ENCODE measurements at regions not wholly inside any gene's neighbourhood (a gene's known extent, or its start where the extent isn't known, plus 50 kb on each side); places are given as distances from the start of the nearest gene placed in this dataset.
A peak's percentile ranks its signal among the peaks of the same experiment; 100 is the strongest.

- DNase-seq (ENCODE audit: low spot score), result no peak
These were observed 393.8 kb downstream of the PLK2 start for GRCh38 chr5:58066076-58066475.

DNA sequence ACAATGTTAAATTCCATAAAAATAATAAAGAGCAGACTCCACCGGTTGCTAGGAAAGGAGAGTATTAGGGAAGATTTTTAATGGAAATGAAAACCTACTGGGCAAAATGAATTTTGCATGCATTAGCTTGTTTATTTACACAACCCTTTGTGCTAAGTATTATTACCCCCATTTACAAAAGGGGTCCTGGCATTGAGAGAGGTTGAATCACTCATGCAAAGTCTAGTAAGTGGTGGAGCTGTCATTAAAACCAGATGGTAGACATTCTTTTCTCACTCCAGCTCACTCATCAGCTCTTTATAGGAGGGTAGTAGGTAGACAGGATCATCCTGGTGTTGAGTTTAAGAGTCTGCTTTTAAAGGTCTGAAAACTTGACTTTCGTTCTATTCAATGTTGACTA is 395.1 kb downstream of the PLK2 start:
- DNase-seq (ENCODE audit: low spot score), result no peak

DNA sequence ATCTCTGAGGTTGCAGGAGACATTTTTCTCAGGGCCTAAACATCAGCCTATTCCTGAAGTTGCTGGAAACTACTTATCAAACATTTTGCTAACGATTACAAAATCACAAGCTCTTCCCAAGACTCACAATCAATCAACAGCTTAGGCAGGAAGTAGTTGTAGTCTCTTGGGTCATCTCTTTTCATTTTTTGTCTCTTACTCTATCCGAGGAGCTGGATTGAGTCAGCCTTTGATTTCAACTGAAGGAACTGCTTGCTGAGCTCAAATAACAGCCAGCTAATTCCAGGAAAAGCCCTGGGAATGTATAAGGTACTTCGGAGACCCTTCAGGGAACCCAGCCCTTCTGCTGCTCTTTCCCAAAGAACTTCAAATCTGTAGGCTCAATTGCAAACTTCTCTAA is 398.9 kb downstream of the PLK2 start:
- no peak for DNase-seq (ENCODE audit: low spot score)

- DNase-seq (ENCODE audit: low spot score), result no peak
These were observed 402.6 kb downstream of the PLK2 start for GRCh38 chr5:58057324-58057723.

- no peak for DNase-seq (ENCODE audit: low spot score)
These were observed 403.3 kb downstream of the PLK2 start for GRCh38 chr5:58056546-58056945.

- DNase-seq (ENCODE audit: low spot score), result peak; percentile 0
These were observed 405.9 kb downstream of the PLK2 start for GRCh38 chr5:58054018-58054417.

GRCh38 chr5:58048954-58049353 is 410.9 kb downstream of the PLK2 start:
- DNase-seq (ENCODE audit: low spot score), result no peak

- no peak for DNase-seq (ENCODE audit: low spot score)
These were observed 411.5 kb downstream of the PLK2 start for GRCh38 chr5:58048185-58048925.

- DNase-seq (ENCODE audit: low spot score), result no peak
These were observed 413.5 kb downstream of the PLK2 start for GRCh38 chr5:58046371-58046770.

DNA sequence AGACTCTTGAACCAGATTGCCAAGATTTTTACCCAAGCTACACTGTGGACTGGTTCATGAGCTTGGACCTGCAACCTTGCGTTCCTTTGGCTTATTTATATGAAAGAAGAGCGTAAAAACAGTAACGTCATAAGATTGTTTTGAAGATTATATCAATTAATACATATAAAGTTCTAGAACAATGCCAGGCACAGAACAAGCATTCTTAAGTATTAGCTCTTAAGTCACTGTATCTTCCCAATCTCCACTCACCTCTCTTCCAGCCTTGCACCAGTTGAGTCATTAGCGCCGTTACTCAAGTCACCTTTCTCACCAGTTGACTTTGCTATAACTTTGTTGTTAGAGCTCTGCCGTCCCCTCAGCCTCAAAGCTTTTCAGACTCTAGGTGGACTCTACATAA is 415.7 kb downstream of the PLK2 start:
- peak; percentile 0 for DNase-seq (ENCODE audit: low spot score)

GRCh38 chr5:58043032-58043945 is 416.6 kb downstream of the PLK2 start:
- DNase-seq (ENCODE audit: low spot score), result peak; percentile 28

- DNase-seq (ENCODE audit: low spot score), result peak; percentile 0
These were observed 418.0 kb downstream of the PLK2 start for GRCh38 chr5:58041884-58042283.

- DNase-seq (ENCODE audit: low spot score), result peak; percentile 1
These were observed 419.0 kb downstream of the PLK2 start for GRCh38 chr5:58040846-58041245.

- peak; percentile 0 for DNase-seq (ENCODE audit: low spot score)
These were observed 419.8 kb downstream of the PLK2 start for GRCh38 chr5:58040044-58040443.

DNA sequence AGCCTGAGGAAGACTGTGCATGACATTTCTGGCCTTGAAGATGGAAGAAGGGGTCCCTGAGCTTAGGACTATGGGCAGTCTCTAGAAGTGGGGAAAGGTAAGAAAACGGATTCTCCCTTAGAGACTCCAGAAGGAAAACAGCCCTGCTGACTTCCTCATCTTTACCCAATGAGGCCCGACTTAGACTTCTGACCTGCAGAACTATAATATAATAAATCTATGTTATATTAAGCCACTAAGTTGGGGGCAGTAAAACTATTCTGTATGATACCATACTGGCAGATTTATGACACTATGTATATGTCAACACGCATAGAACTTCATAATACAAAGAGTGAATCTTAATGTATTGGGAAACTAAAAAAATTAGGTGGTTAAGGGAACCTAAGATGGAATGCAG is 422.0 kb downstream of the PLK2 start:
- no peak for DNase-seq (ENCODE audit: low spot score)

DNA sequence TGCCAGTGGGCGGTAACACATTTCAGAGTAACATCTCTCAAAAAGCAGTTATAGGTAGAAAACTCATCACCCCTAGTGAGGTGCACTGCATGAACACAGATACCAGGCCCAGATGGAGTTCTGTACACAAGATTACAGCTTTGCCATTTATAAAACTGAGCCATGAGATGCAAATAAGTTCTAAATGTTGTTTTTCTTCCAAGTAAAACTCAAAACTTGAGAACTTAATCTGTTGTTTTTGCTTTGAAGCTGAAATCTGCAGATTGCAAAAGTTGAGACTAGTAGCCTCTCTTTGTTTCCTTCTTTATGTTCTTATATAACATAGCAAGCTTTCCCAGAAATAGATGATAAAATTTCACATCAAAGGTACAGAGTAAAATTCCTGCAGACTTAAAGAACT is 434.1 kb downstream of the PLK2 start:
- DNase-seq (ENCODE audit: low spot score), result peak; percentile 0

GRCh38 chr5:58024151-58024550 is 435.7 kb downstream of the PLK2 start:
- no peak for DNase-seq (ENCODE audit: low spot score)

DNA sequence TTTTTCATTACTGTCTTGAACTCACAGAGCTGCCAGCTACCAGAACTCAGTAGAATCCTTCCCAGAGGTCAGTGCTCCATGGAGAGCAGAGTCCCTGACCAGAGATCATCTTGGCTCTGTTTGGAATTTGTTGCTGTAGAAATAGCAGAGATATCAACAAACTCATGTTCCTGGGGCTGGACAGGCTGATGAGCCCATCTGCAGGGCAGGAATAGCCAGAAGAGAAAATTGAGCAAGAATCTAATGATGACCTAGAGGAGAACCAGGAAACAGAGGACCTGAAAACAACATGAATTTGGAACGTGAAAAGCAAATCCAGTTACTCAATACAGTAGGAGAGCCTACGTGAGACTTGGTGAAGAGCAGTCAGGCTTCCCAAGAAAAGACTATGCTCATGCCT is 437.8 kb downstream of the PLK2 start:
- DNase-seq (ENCODE audit: low spot score), result no peak

- peak; percentile 0 for DNase-seq (ENCODE audit: low spot score)
These were observed 438.4 kb downstream of the PLK2 start for GRCh38 chr5:58021466-58021865.

GRCh38 chr5:58019614-58020013 is 440.3 kb downstream of the PLK2 start:
- DNase-seq (ENCODE audit: low spot score), result peak; percentile 3

DNA sequence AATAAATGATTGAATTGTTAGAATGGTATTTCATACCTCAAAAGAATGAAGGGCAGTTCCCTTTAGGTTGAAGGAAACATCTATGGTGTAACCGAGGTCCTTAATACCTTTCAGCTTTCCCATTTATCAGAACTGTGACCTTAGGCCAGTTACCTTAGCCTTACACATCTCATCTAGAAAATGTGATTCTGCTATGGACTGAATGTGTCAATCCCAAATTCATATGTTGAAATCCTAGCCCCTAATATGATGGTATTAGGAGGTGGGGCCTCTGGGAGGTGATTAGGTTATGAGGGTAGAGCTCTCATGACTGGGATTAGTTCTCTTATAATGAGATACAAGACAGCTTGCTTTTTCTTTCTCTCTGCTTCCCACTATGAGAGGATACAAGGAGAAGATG is 441.9 kb downstream of the PLK2 start:
- DNase-seq (ENCODE audit: low spot score), result peak; percentile 1

GRCh38 chr5:58016877-58017276 is 443.0 kb downstream of the PLK2 start:
- peak; percentile 0 for DNase-seq (ENCODE audit: low spot score)

DNA sequence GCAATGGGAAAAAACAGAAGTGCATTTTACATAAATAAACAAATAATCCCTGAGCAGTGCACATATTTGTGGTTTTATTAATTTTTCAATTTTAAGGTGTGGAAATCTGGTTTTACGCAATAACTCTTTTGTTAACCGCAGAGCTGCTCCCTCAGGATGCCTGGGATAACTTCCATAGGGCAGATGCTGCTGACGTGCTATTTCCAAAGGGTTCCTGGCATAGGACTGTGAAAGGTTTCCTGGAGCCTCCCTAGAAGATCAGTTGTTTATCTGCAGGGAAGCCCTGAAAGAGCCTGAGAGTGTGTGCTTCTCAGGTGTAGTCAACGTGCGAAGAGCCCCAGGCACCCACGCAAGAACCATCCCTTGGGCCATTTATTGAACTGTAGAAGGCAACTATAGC is 443.5 kb downstream of the PLK2 start:
- peak; percentile 0 for DNase-seq (ENCODE audit: low spot score)
